Peyer's patch (tissue), 4 donors: ENCODE measurements at regions not wholly inside any gene's neighbourhood (a gene's known extent, or its start where the extent isn't known, plus 50 kb on each side); places are given as distances from the start of the nearest gene placed in this dataset.

Source experiments
- CTCF ChIP-seq, 6 experiments: fragments of 450-650 bp in 4 of 6; fragments of 200-600 bp in 2 of 6; sonication (generic) in 1 of 6; IDR thresholded peaks; one replicate each; pipeline ENCODE4 v1.5.1; 2017 to 2019; ENCODE audit warnings: antibody characterized with exemption in 6 of 6, mild to moderate bottlenecking in 3 of 6, moderate library complexity in 1 of 6
- POLR2A ChIP-seq, 2 donors: fragments of 450-650 bp; IDR thresholded peaks; one replicate each; pipeline ENCODE4 v1.5.1; 2017; ENCODE audit warnings: antibody characterized with exemption in 2 of 2, mild to moderate bottlenecking in 2 of 2, moderate library complexity in 2 of 2

- TF ChIP-seq CTCF (IDR thresholded peaks at IDR 0.05) (no peak), POLR2A (IDR thresholded peaks at IDR 0.05) (no peak)
Observed at GRCh38 chr17:12349297-12349696, 316.4 kb upstream of the MYOCD start.
